Sigmoid colon (tissue), 4 donors: ENCODE measurements at regions not wholly inside any gene's neighbourhood (a gene's known extent, or its start where the extent isn't known, plus 50 kb on each side); places are given as distances from the start of the nearest gene placed in this dataset.

Source experiments
- CTCF ChIP-seq, 4 experiments: fragments of 450-650 bp in 3 of 4; fragments of 200-600 bp in 1 of 4; IDR thresholded peaks; one replicate each; pipeline ENCODE4 v1.5.1; 2016 to 2019; ENCODE audit warnings: antibody characterized with exemption in 4 of 4, mild to moderate bottlenecking in 3 of 4, moderate library complexity in 2 of 4
- EP300 ChIP-seq, 4 donors: sonication (generic); formaldehyde crosslinking; IDR thresholded peaks; one replicate each; pipeline ENCODE4 v1.6.1; 2017; ENCODE audit warnings: antibody characterized with exemption in 4 of 4
- POLR2A ChIP-seq, 2 donors: fragments of 450-650 bp; IDR thresholded peaks; one replicate each; pipeline ENCODE4 v1.6.1; 2016; ENCODE audit warnings: antibody characterized with exemption in 2 of 2, mild to moderate bottlenecking in 2 of 2, moderate library complexity in 2 of 2
- POLR2AphosphoS5 ChIP-seq, 4 donors: sonication (generic); formaldehyde crosslinking; IDR thresholded peaks; one replicate each; pipeline ENCODE4 v1.6.1; 2017; ENCODE audit warnings: antibody characterized with exemption in 4 of 4

GRCh38 chr17:69900101-69900500 lies 174.9 kb upstream of the KCNJ16 start:
- TF ChIP-seq CTCF (IDR thresholded peaks at IDR 0.05) (no peak), EP300 (IDR thresholded peaks at IDR 0.05) (no peak), POLR2A (IDR thresholded peaks at IDR 0.05) (no peak), POLR2AphosphoS5 (IDR thresholded peaks at IDR 0.05) (no peak)
